OCI-LY3 (cell line): ENCODE measurements at regions not wholly inside any gene's neighbourhood (a gene's known extent, or its start where the extent isn't known, plus 50 kb on each side); places are given as distances from the start of the nearest gene placed in this dataset.

Experiments used
- CTCF ChIP-seq: fragments of 200-600, 300-600 bp; sonication (generic); IDR thresholded peaks from 2 replicates; pipeline ENCODE4 v1.5.1; 2014; ENCODE audit warnings: antibody characterized with exemption, low read length, low read depth
- EZH2phosphoT487 ChIP-seq: fragments of 200-600 bp; shearing (Covaris generic); IDR thresholded peaks from 2 replicates; pipeline ENCODE4 v1.6.1; 2018; ENCODE audit warnings: antibody characterized with exemption, mixed run types, low read depth

- TF ChIP-seq CTCF = no peak
- TF ChIP-seq EZH2phosphoT487 = no peak
Observed at GRCh38 chr5:17424674-17425073, 73.4 kb upstream of the TAF11L2 start.
